Limb (tissue), 2 donors: ENCODE measurements at regions not wholly inside any gene's neighbourhood (a gene's known extent, or its start where the extent isn't known, plus 50 kb on each side); places are given as distances from the start of the nearest gene placed in this dataset.

Source experiments
- DNase-seq, 2 donors: peaks; one replicate each; pipeline ENCODE4 v3.0.0-alpha.2; 2016; ENCODE audit errors: extremely low spot score in 2 of 2

DNA sequence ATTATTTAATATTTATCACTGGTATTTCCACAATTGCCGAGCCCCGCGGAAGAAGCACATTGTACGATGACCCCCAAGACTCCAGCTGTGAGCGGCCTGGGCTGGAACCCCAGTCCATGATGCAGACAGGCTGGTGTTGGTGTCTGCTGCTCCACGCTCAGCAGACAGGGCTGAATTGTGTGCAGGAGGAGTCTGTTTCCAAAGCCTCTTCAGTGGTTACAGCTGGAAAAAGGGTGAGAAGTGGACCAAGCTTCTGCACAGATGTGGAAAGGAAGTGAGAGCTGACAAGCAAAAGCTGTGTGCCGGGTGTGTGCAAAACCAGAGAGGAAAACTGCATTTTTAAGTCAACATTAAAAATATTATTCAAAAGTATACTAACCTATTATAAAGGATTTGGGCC, 500.4 kb downstream of the GALR1 start:
- DNase-seq = no peak

GRCh38 chr18:77754475-77755044, 504.9 kb downstream of the GALR1 start:
- DNase-seq = no peak

GRCh38 chr18:77755187-77755586, 505.5 kb downstream of the GALR1 start:
- no peak for DNase-seq

DNA sequence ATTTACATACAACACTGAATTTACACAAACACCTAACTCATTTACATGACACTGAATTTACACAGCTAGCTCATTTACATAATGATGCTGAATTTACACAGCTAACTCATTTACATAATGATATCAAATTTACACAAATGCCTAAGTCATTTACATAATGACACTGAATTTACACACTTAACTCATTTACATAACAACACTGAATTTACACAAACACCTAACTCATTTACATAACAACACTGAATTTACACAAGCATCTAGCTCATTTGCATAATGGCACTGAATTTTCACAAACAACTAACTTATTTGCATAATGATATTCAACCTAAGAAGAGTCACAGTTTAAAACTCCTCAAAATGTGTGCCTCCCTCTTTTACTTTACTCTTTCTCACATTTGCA, 511.7 kb downstream of the GALR1 start:
- no peak for DNase-seq

GRCh38 chr18:77762014-77762413, 512.4 kb downstream of the GALR1 start:
- DNase-seq = no peak

- no peak for DNase-seq
Observed at GRCh38 chr18:77762642-77763041, 513.0 kb downstream of the GALR1 start.

DNA sequence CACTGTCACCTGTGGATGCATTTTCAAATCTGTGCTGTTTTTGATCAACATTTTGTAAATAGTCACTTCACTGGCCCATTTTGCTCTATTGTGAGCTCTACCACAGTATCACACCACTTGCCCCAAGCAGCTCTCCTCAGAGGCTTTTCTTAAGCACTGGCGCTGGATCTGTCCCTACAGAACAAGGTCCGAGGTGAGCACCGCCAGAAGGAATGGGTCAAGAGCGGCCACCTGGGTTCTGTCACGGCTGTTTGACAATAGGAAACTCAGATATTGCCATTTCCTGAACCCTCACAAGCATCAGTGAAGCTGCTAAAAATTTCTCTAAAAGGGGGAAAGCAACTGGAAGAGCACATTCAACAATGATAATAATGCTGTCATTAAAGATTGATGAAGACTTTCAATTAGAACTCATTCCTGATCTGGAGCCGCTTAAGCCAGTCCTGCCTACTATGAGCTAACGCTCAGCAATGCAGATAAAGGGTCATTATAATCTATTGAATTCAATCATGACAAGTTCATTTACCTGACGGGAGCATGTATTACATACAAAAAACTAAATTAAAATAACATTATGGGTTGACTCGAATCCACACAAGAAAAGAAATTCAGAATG, 514.0 kb downstream of the GALR1 start:
- DNase-seq = no peak

- peak; percentile 25 to 79 for DNase-seq
Observed at GRCh38 chr18:77765468-77765867, 515.8 kb downstream of the GALR1 start.

GRCh38 chr18:77766421-77766820, 516.8 kb downstream of the GALR1 start:
- DNase-seq = no peak

DNA sequence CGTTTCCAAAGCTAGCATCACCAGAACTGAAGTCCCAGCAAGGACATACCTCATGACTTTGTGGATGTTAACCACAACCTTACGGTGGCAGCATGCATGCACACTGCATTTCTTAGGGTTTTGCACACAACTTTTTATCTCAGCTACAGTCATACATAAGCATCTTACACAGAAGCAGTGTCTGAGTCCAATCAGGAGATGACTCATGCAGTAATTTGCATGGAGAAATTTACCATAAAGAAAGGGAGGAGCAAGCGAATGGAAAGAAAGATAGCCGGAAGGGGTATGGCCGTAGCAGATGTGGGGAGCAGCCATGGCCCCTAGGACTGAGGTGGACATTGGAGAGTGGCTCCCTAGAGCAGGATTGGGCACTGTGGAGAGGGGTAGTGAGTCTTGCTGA, 522.5 kb downstream of the GALR1 start:
- no peak for DNase-seq

- no peak for DNase-seq
Observed at GRCh38 chr18:77776104-77776503, 526.5 kb downstream of the GALR1 start.

DNA sequence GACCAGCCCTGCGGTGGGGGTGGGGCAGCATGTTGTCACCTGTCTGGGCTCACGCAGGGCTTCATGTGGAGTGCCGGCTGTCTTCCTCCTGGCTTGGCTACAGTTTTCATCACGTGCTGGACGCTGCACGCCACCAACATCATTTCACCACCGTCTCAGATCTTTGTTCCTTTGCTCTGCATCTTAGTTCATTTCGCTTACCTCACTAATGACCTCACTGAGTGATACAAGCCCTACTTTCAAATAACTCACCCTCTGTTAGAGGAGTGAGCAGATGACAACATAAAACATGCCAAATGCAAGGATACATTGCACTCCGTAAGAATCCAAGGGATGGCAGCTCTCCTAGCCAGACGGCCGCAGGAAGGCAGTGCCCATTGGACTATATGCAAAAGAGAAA, 527.5 kb downstream of the GALR1 start:
- no peak for DNase-seq

- DNase-seq = no peak
Observed at GRCh38 chr18:77784759-77785379, 535.2 kb downstream of the GALR1 start.

GRCh38 chr18:77785415-77785975, 535.8 kb downstream of the GALR1 start:
- DNase-seq = no peak

DNA sequence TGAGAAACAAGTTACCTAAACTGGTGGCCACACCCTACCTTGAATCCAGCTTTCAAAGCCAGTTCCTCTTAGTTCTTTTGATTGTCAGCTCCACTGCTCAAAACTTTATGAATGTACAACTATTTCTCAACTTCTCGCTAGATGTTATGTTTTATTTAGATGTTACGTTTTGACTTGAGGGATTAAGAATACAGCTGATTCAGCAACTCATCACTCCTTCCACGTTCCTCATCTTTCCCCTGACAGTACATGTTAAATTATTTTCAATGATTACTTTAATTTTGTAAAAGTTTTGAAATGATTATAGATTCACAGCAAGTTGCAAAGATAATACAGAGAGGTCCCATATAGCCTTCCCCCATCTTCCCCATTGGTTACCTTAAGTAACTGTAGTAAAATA, 553.4 kb downstream of the GALR1 start:
- DNase-seq = no peak

- DNase-seq = no peak
Observed at GRCh38 chr18:77804382-77804781, 554.7 kb downstream of the GALR1 start.

- DNase-seq = no peak
Observed at GRCh38 chr18:77807650-77808049, 558.0 kb downstream of the GALR1 start.

GRCh38 chr18:77811503-77811902, 561.9 kb downstream of the GALR1 start:
- DNase-seq = peak in 1 of 2 donors; percentile 4

- no peak for DNase-seq
Observed at GRCh38 chr18:77815666-77816338, 566.2 kb downstream of the GALR1 start.

DNA sequence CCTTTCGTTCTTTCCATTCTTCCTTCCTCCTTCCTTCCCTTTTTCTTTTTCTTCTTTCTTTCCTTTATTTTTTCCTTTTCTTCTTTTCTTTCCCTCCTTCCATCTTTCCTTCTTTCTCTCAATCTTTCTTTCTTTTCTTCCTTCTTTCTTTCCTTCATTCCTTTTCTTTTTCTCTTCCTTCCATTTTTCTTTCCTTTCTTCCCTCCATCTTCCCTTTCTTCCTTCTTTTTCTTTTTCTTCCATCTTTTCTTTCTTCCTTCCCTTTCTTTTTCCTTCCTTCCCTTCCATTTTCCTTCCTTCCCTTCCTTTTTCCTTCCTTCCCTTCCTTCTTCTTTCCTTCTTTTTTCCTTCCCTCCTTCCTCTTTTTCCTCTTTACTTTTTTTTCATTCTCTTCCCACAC, 568.7 kb downstream of the GALR1 start:
- DNase-seq = no peak

DNA sequence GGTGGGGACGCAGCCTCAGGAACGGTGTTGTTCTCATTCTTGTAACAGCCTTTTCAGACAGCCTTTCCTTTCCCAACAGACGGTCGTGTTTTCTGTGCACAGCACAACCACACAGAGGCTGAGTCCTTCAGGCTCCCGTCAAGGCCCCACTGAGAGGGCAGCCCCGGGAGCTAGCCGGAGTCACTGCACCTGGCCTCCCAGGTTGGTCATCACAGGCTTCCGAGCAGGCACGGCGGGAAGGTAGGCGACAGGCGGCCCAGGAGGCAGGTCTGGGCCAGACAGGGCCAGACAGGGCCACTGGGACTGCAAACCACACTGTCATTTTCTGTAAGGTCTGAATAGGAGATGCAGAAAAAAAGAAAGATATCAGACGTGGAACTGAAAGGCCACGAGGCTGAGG, 570.8 kb downstream of the GALR1 start:
- DNase-seq = no peak

DNA sequence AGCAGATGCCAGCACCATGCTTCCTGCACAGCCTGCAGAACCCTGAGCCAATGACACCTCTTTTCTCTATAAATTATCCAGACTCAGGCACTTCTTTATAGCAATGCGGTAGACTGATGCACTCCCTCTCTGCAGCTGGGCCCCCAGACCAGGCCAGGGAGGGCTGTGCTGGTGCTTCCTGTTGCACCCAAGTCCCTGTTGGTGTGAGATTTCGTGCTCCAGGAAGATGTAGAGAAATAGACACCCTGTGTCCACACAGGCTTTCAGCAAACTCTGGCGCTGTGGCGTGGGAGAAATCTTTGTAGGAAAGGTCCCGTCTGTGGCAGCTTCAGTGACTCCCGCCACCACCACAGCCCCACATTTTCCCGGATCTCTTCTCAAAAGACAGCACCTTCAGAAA, 572.2 kb downstream of the GALR1 start:
- no peak for DNase-seq
